ENCODE measurements at regions not wholly inside any gene's neighbourhood (a gene's known extent, or its start where the extent isn't known, plus 50 kb on each side); places are given as distances from the start of the nearest gene placed in this dataset.

GRCh38 chr13:64871742-64872141, 2358.4 kb downstream of the PCDH9 start:
- TF ChIP-seq CTCF (IDR thresholded peaks at IDR 0.05; ENCODE audit: low read depth, low read length) (no peak), EZH2phosphoT487 (IDR thresholded peaks at IDR 0.05; ENCODE audit: low read depth) (no peak)
